ENCODE measurements at regions not wholly inside any gene's neighbourhood (a gene's known extent, or its start where the extent isn't known, plus 50 kb on each side); places are given as distances from the start of the nearest gene placed in this dataset.
"Not testable (repeated sequence)": the region's sequence is repeated elsewhere in the genome, so short reads cannot be mapped to it uniquely, and the experiment has no call there.

- no peak for DNase-seq (ENCODE audit: low spot score)
Observed at GRCh38 chr14:34090451-34090850, 139.6 kb upstream of the EGLN3 start.

GRCh38 chr14:34088914-34089313 is 138.0 kb upstream of the EGLN3 start:
- DNase-seq (ENCODE audit: low spot score): no peak

- no peak for DNase-seq (ENCODE audit: low spot score)
Observed at GRCh38 chr14:34087571-34087970, 136.7 kb upstream of the EGLN3 start.

GRCh38 chr14:34086223-34086757 is 135.4 kb upstream of the EGLN3 start:
- DNase-seq (ENCODE audit: low spot score): no peak

- no peak for DNase-seq (ENCODE audit: low spot score)
Observed at GRCh38 chr14:34085695-34086094, 134.8 kb upstream of the EGLN3 start.

GRCh38 chr14:34081576-34082136 is 130.8 kb upstream of the EGLN3 start:
- DNase-seq (ENCODE audit: low spot score): no peak

- DNase-seq (ENCODE audit: low spot score): no peak
Observed at GRCh38 chr14:34081101-34081575, 130.3 kb upstream of the EGLN3 start.

GRCh38 chr14:34079643-34080042 is 128.8 kb upstream of the EGLN3 start:
- DNase-seq (ENCODE audit: low spot score): not testable (repeated sequence)

GRCh38 chr14:34078117-34078743 is 127.4 kb upstream of the EGLN3 start:
- DNase-seq (ENCODE audit: low spot score): no peak

- no peak for DNase-seq (ENCODE audit: low spot score)
Observed at GRCh38 chr14:34075826-34076225, 125.0 kb upstream of the EGLN3 start.

- no peak for DNase-seq (ENCODE audit: low spot score)
Observed at GRCh38 chr14:34075042-34075744, 124.3 kb upstream of the EGLN3 start.

- DNase-seq (ENCODE audit: low spot score): no peak
Observed at GRCh38 chr14:34072921-34073320, 122.0 kb upstream of the EGLN3 start.

- no peak for DNase-seq (ENCODE audit: low spot score)
Observed at GRCh38 chr14:34072401-34072800, 121.5 kb upstream of the EGLN3 start.

GRCh38 chr14:34070917-34071407 is 120.1 kb upstream of the EGLN3 start:
- DNase-seq (ENCODE audit: low spot score): no peak

GRCh38 chr14:34069854-34070582 is 119.1 kb upstream of the EGLN3 start:
- DNase-seq (ENCODE audit: low spot score): no peak

GRCh38 chr14:34067587-34067986 is 116.7 kb upstream of the EGLN3 start:
- no peak for DNase-seq (ENCODE audit: low spot score)

GRCh38 chr14:34065690-34066391 is 115.0 kb upstream of the EGLN3 start:
- DNase-seq (ENCODE audit: low spot score): no peak

- DNase-seq (ENCODE audit: low spot score): no peak
Observed at GRCh38 chr14:34065236-34065635, 114.4 kb upstream of the EGLN3 start.

GRCh38 chr14:34064349-34064748 is 113.5 kb upstream of the EGLN3 start:
- DNase-seq (ENCODE audit: low spot score): no peak

GRCh38 chr14:34063470-34064164 is 112.7 kb upstream of the EGLN3 start:
- no peak for DNase-seq (ENCODE audit: low spot score)

- no peak for DNase-seq (ENCODE audit: low spot score)
Observed at GRCh38 chr14:34063042-34063441, 112.2 kb upstream of the EGLN3 start.

All from putamen (tissue), 1 donor.